ENCODE measurements at regions not wholly inside any gene's neighbourhood (a gene's known extent, or its start where the extent isn't known, plus 50 kb on each side); places are given as distances from the start of the nearest gene placed in this dataset.
"Not testable (repeated sequence)": the region's sequence is repeated elsewhere in the genome, so short reads cannot be mapped to it uniquely, and the experiment has no call there.

DNA sequence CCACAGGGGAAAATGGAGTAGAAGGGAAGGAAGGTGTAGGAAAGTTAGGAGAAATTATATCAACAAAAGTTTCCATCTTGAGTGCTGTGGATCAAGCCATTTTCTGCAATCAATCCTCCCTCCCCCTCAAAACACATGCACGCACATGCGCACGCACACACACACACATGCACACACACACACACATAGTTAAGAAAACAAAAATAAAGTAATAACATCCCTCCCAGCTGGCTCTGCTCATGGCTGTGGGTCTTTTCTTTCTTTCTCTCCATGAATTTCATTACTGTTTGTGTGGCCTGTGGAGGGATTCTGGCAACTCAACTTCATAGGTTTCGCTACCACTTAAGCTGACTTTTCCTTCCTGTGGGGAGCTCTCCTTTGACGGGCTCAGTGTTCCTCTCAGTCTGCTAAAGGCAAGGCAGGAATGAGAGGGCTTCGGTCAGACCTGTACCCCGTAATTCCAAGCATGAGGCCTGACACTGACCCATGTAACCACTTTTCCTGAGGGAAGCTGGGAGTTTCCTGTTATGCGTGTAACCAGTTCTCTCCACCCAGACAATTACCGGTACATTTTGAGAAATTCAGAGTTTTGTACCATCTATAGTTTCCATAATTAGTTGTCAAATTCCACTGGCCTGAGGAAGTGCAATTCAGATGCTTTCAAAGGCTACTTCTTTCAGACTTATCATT lies 79.8 kb downstream of the ZNF92 start:
- Histone ChIP-seq H3K27ac (no peak overlapping the region), H3K27me3 (replicated peaks) (no peaks in the 10 kb centered on the region), H3K4me3 (no peak overlapping the region), H3K4me1 (replicated peaks) (peaks cover 8% of the 10 kb centered on the region; the same call in 1 of the 2 replicates), H3K9me3 (replicated peaks) (no peaks in the 10 kb centered on the region), H3K36me3 (no peaks in the 10 kb centered on the region)
- DNase-seq (ENCODE audit: low read depth in 1 of 2, low spot score in 2 of 2): no peak

DNA sequence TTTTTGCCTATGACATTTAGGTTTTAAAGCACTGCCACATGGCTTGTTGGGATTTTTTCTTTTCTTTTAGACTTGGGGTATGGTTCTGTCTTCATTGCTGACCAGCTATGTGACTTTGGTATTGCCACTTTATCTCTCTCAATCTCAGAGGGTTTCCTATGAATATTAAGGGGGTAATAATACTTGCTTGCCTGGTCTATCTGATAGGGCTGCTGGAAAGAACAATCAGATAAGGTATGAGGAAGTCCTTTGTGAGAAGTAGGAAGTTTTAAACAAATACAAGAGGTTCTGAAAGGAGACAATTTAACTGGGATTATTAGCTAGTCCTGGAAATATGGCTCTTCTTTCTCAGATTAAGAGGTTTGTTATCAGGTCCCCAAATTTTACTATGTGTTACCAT lies 80.8 kb downstream of the ZNF92 start:
- H3K27me3 ChIP-seq (replicated peaks): no peaks in the 10 kb centered on the region
- peaks cover 2% of the 10 kb centered on the region; the same call in 1 of the 2 replicates for H3K4me1 ChIP-seq (replicated peaks)
- no peaks in the 10 kb centered on the region for H3K36me3 ChIP-seq
- DNase-seq (ENCODE audit: low read depth in 1 of 2, low spot score in 2 of 2): no peak
- H3K4me3 ChIP-seq: no peak overlapping the region
- H3K27ac ChIP-seq: no peak overlapping the region
- no peaks in the 10 kb centered on the region for H3K9me3 ChIP-seq (replicated peaks)

DNA sequence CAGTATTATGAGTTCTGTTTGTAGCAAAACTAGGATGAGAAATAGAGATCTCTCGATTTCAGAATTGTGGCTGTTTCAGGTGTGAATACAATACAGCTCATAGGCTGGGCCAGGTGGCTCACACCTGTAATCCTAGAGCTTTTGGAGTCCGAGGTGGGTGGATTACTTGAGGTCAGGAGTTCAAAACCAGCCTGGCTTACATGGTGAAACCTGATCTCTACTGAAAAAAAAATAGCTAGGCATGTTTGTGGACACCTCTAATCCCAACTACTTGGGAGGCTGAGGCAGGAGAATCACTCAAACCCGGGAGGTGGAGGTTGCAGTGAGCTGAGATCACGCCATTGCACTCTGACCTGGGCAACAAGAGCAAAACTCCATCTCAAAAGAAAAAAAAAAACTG lies 81.4 kb downstream of the ZNF92 start:
- H3K4me3 ChIP-seq; DNase-seq (ENCODE audit: low read depth in 1 of 2, low spot score in 2 of 2); H3K4me1 ChIP-seq (replicated peaks); H3K36me3 ChIP-seq; H3K27ac ChIP-seq; H3K27me3 ChIP-seq (replicated peaks); H3K9me3 ChIP-seq (replicated peaks): not testable (repeated sequence)

DNA sequence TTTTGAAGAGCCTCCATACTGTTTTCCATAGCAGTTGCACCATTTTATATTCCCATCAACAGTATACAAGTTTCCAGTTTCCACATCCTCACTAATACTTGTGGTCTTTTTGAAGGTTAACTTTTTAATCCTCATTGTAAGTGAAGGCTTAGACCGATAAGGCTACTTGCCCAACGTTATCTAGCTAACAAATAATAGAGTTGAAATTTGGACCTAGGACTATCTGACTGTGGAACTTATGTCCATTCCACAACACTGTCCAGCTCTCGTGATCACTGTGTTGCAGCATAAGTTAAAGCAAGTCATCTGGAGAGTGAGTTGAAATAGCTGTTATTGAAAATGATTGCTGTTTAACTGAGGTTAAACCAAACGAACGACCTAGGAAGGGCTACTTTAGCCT lies 84.0 kb downstream of the ZNF92 start:
- no peaks in the 10 kb centered on the region for H3K9me3 ChIP-seq (replicated peaks)
- no peak for DNase-seq (ENCODE audit: low read depth in 1 of 2, low spot score in 2 of 2)
- H3K36me3 ChIP-seq: no peaks in the 10 kb centered on the region
- H3K27me3 ChIP-seq (replicated peaks): no peaks in the 10 kb centered on the region
- H3K4me3 ChIP-seq: no peak overlapping the region
- no peak overlapping the region for H3K27ac ChIP-seq
- no peaks in the 10 kb centered on the region for H3K4me1 ChIP-seq (replicated peaks)

DNA sequence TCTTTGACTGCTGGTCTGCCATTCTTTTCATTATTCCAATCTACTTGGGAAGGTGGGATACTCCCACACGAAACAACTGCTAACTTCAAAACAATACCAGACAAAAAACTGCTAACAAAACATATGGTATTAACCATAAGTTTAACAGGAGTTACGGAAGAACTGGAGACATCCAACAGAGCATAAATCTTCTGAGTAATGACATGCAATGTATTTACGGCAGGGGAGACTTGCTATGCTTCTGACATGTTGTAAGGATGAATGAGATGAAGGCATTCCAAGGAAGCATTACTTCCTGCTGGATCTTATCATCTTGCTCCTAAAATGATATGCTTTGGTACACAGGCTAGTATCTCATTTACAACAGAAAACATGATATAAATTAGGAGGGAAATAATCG lies 85.8 kb downstream of the ZNF92 start:
- Histone ChIP-seq H3K27ac (no peak overlapping the region), H3K4me3 (no peak overlapping the region), H3K4me1 (replicated peaks) (no peaks in the 10 kb centered on the region), H3K36me3 (no peaks in the 10 kb centered on the region), H3K27me3 (replicated peaks) (no peaks in the 10 kb centered on the region), H3K9me3 (replicated peaks) (no peaks in the 10 kb centered on the region)
- no peak for DNase-seq (ENCODE audit: low read depth in 1 of 2, low spot score in 2 of 2)

DNA sequence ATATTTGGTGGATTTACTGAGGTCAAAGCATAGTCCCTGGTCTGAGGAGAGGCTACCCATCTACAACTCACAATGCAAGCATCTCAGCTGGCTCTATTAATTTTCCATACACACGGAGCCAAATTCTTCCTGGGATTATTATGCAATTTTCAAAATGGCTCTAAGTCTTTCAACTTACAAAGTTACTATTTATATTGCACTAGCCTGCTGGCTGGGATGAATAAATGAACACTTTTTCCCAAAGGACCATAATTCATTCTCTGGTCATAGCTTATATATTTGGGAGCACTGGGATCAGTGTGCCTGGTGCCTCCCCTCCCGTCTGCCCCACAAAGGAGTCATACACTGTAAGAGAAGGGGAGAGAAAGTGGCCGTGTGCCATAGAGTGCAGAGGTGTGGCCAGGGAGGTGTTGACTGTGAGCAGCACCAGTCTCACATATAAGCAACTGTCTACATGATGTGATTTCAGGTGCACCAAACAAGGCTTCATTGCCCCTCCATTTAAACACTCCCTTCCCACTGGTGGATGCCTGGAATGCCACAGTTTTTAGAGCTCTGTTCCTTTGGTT lies 88.6 kb downstream of the ZNF92 start:
- Histone ChIP-seq H3K4me1 (replicated peaks) (no peaks in the 10 kb centered on the region), H3K27ac (no peak overlapping the region), H3K9me3 (replicated peaks) (no peaks in the 10 kb centered on the region), H3K27me3 (replicated peaks) (no peaks in the 10 kb centered on the region), H3K4me3 (no peak overlapping the region), H3K36me3 (no peaks in the 10 kb centered on the region)
- no peak for DNase-seq (ENCODE audit: low read depth in 1 of 2, low spot score in 2 of 2)

DNA sequence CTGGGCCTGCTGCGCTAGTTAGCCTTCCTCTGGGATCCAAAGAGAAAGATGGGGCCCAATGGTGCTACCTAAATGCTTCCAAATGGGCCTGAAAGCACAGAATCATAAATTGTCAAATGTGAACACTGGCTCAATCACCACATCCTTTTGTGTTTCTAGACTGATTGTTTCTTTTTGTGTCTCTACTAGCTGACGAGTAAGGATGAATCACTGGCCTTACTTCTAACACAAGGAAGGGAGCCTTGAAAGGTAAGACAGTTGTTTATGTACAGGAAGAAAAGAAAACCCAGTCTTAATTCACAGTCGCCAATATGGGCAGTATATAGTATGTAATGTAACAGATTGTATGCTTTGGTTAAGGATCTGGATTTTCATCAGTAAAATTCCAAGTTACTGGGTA lies 89.5 kb downstream of the ZNF92 start:
- no peak for DNase-seq (ENCODE audit: low read depth in 1 of 2, low spot score in 2 of 2)
- Histone ChIP-seq H3K4me3 (no peak overlapping the region), H3K36me3 (no peaks in the 10 kb centered on the region), H3K9me3 (replicated peaks) (no peaks in the 10 kb centered on the region), H3K27ac (no peak overlapping the region), H3K27me3 (replicated peaks) (no peaks in the 10 kb centered on the region), H3K4me1 (replicated peaks) (no peaks in the 10 kb centered on the region)

DNA sequence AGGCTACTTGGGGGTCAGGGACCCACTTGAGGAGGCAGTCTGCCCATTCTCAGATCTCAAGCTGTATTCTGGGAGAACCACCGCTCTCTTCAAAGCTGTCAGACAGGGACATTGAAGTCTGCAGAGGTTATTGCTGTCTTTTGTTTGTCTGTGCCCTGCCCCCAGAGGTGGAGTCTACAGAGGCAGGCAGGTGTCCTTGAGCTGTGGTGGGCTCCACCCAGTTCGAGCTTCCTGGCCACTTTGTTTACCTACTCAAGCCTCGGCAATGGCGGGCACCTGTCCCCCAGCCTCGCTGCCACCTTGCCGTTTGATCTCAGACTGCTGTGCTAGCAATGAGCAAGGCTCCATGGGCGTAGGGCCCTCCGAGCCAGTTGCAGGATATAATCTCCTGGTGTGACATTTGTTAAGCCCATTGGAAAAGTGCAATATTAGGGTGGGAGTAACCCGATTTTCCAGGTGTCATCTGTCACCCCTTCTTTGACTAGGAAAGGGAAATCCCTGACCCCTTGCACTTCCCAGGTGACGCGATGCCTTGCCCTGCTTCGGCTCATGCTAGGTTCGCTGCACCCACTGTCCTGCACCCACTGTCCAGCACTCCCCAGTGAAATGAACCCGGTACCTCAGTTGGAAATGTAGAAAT lies 96.4 kb downstream of the ZNF92 start:
- H3K9me3 ChIP-seq (replicated peaks); H3K4me3 ChIP-seq; H3K27me3 ChIP-seq (replicated peaks); H3K27ac ChIP-seq; H3K36me3 ChIP-seq; DNase-seq (ENCODE audit: low read depth in 1 of 2, low spot score in 2 of 2); H3K4me1 ChIP-seq (replicated peaks): not testable (repeated sequence)

DNA sequence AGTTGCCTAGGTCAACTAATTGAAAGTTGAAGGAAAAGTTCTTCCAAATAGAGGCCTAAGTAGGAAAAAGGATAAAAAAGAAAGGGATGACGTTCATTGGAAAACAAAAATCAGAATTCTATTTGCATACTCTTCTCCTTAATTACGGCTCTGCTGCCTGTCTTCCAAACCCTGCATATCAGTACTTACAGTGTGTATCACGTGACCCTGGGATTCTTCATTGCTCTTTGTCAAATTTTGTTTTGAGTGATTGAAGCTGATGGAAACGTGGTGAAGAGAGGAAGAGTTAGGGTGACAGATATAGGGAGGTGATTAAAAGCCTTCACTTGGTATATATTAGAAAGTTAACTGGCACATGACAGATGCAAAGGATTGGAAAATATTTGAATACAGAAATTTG lies 97.9 kb downstream of the ZNF92 start:
- Histone ChIP-seq H3K27ac (no peak overlapping the region), H3K4me1 (replicated peaks) (no peaks in the 10 kb centered on the region), H3K9me3 (replicated peaks) (no peaks in the 10 kb centered on the region), H3K36me3 (no peaks in the 10 kb centered on the region), H3K4me3 (no peak overlapping the region), H3K27me3 (replicated peaks) (no peaks in the 10 kb centered on the region)
- no peak for DNase-seq (ENCODE audit: low read depth in 1 of 2, low spot score in 2 of 2)

DNA sequence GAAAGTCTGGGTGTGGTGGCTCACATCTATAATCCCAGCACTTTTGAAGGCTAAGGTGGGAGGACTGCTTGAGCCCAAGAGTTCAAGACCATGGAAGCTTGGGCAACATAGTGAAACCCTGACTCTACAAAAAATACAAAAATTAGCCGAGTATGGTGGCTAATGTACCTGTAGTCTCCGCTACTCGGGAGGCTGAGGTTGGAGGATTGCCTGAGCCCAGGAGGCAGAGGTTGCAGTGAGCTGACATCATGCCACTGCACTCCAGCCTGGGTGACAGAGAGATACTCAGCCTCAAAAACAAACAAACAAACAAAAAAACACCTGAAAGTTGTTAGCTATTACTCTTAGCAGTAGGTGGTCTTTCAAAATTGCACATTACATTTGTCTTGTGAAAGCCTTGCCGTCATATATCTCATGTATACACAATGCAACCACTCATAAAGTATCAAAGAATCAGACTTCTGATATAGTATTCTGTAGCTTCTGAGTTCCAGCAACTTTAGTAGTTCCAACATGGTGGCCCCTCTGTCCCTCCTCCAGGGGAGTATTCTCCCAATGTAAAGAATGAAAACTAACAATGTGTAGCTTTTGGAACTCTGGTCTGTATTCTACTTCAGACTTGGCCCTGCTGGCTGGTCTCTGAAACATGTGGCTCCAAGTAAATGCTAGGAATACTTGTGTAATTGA lies 101.5 kb downstream of the ZNF92 start:
- no peak overlapping the region for H3K27ac ChIP-seq
- H3K36me3 ChIP-seq: no peaks in the 10 kb centered on the region
- no peaks in the 10 kb centered on the region for H3K9me3 ChIP-seq (replicated peaks)
- no peak for DNase-seq (ENCODE audit: low read depth in 1 of 2, low spot score in 2 of 2)
- H3K27me3 ChIP-seq (replicated peaks): no peaks in the 10 kb centered on the region
- H3K4me1 ChIP-seq (replicated peaks): no peaks in the 10 kb centered on the region
- H3K4me3 ChIP-seq: no peak overlapping the region

DNA sequence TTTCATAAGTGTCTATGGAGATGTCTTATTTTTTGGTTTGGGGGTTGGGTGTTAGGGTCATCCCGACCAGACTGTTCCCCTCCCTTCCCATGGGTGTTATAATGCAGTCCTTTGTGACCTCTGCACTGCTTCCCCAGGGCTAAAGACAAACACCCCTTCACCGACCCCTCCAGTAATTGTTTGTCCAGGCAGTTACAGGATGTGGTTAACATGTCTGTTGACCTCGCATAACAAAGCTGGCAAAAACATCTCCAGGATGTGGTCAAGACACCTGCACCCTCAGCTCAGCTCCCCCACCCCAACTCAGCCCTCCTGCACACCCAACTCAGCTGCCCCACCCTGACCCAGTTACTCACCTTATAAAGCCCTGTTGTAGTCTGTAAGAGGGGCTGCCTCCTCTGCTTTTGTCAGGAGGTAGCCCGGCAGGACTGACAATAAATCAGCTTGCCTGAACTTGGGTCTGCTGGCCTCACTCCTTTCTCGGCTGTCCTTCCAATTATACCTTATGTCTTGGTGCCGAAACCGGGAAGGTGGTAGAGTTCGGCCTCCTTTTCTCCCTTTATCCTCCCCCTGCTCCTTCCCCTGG lies 102.2 kb downstream of the ZNF92 start:
- Histone ChIP-seq H3K36me3 (no peaks in the 10 kb centered on the region), H3K4me3 (no peak overlapping the region), H3K9me3 (replicated peaks) (no peaks in the 10 kb centered on the region), H3K27ac (no peak overlapping the region), H3K4me1 (replicated peaks) (no peaks in the 10 kb centered on the region), H3K27me3 (replicated peaks) (no peaks in the 10 kb centered on the region)
- no peak for DNase-seq (ENCODE audit: low read depth in 1 of 2, low spot score in 2 of 2)

DNA sequence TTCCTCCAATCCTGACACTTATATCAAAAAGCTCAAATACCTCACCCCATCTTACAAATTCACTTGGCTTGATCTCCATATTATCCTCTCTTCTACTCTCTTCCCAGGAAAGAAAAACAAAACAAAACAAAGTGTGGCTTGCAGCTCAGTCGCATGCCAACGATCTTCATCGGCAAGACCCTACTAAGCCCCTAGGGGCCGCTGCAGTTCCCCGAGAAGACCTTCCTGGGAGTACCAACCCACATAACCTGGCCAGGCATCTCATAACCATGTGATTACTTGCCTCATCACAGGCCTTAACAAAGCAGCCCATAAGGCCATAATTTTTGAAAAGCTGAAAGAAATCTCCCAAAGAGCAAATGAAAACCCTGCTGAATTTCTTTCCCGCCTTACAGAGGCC lies 103.7 kb downstream of the ZNF92 start:
- no peak overlapping the region for H3K4me3 ChIP-seq
- DNase-seq (ENCODE audit: low read depth in 1 of 2, low spot score in 2 of 2): no peak

DNA sequence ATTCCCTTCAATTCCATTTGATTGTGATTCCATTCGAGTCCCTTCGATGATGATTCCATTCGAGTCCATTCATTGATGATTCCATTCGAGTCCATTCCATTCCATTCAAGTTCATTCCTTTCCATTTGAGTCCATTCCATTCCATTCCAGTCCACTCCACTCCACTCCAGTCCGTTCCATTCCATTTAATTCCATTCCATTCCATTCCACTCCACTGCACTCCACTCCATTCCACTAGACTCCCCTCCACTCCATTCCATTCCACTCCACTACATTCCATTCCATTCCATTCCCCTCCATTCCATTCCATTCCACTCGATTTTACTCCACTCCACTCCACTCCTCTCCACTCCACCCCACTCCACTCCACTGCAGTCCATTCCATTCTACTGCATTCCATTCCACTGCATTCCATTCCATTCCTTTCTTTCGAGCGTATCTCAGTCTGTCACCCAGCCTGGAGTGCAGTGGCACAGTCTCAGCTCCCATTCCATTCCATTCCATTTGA lies 115.7 kb downstream of the ZNF92 start:
- Histone ChIP-seq H3K4me3 (no peak overlapping the region), H3K36me3 (no peaks in the 10 kb centered on the region), H3K9me3 (replicated peaks) (no peaks in the 10 kb centered on the region; the same call in 1 of the 2 replicates), H3K27me3 (replicated peaks) (no peaks in the 10 kb centered on the region), H3K4me1 (replicated peaks) (no peaks in the 10 kb centered on the region), H3K27ac (no peak overlapping the region)
- no peak for DNase-seq (ENCODE audit: low read depth in 1 of 2, low spot score in 2 of 2)

More for the DNA sequence above, 103.7 kb downstream of the ZNF92 start:
- H3K27me3 ChIP-seq (replicated peaks): no peaks in the 10 kb centered on the region
- no peaks in the 10 kb centered on the region for H3K36me3 ChIP-seq
- H3K9me3 ChIP-seq (replicated peaks): no peaks in the 10 kb centered on the region
- H3K4me1 ChIP-seq (replicated peaks): no peaks in the 10 kb centered on the region
- no peak overlapping the region for H3K27ac ChIP-seq

DNA sequence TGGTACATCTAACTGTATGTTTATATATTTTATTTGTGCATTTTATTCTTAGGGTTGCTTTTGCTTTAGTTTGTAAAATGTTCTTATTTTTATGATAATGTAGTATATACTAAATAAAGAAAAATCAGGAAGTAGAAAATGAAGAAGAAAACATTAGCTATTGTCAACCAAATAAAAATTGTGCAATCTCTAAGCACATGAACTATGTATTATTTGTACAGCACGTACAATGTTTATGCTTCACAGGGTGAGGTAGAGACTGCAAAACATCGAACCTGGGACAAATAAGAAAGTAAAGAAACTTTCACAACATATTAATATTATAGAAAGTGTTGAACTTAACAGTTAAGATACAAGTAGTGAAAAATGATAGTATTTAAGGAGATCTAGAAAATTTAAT lies 123.0 kb downstream of the ZNF92 start:
- not testable (repeated sequence) for H3K4me3 ChIP-seq; DNase-seq (ENCODE audit: low read depth in 1 of 2, low spot score in 2 of 2); H3K4me1 ChIP-seq (replicated peaks); H3K27me3 ChIP-seq (replicated peaks); H3K9me3 ChIP-seq (replicated peaks); H3K36me3 ChIP-seq; H3K27ac ChIP-seq

Data from SJSA1 (cell line).